Upper lobe of left lung (tissue), 6 donors: ENCODE measurements at regions not wholly inside any gene's neighbourhood (a gene's known extent, or its start where the extent isn't known, plus 50 kb on each side); places are given as distances from the start of the nearest gene placed in this dataset.

Source experiments
- ATAC-seq, 2 donors: fragments of 200-7000 bp; cut with Tn5 transposase; one replicate each; pipeline ENCODE4 v1.9.1; 2022; ENCODE audit warnings: mild to moderate bottlenecking in 2 of 2, moderate library complexity in 2 of 2; ENCODE audit not compliant: low FRiP score in 2 of 2
- DNase-seq, 2 donors: peaks; one replicate each; pipeline ENCODE4 v3.0.0-alpha.2; 2019 to 2020
- H3K27ac ChIP-seq, 4 donors: fragments of 200-600 bp; sonication (generic); one replicate each; pipeline ENCODE4 v1.5.1; 2016 to 2019
- H3K27me3 ChIP-seq, 4 donors: fragments of 200-600 bp; sonication (generic); one replicate each; pipeline ENCODE4 v1.5.1; 2017 to 2019
- H3K36me3 ChIP-seq, 4 donors: fragments of 200-600 bp; sonication (generic); one replicate each; pipeline ENCODE4 v1.5.1; 2016 to 2019
- H3K4me1 ChIP-seq, 4 donors: fragments of 200-600 bp; sonication (generic); one replicate each; pipeline ENCODE4 v1.5.1; 2018 to 2019
- H3K4me3 ChIP-seq, 4 donors: fragments of 200-600 bp; sonication (generic); one replicate each; pipeline ENCODE4 v1.5.1; 2017 to 2019; ENCODE audit warnings: mild to moderate bottlenecking in 2 of 4, moderate library complexity in 1 of 4
- H3K9me3 ChIP-seq, 4 donors: fragments of 200-600 bp; sonication (generic); one replicate each; pipeline ENCODE4 v1.5.1; 2018 to 2019
- EP300 ChIP-seq, 4 donors: sonication (generic); formaldehyde crosslinking; IDR thresholded peaks; one replicate each; pipeline ENCODE4 v1.5.1; 2017; ENCODE audit warnings: antibody characterized with exemption in 4 of 4, control low read depth in 2 of 4
- POLR2A ChIP-seq, 4 donors: fragments of 450-650 bp; IDR thresholded peaks; one replicate each; pipeline ENCODE4 v1.5.1; 2016 to 2017; ENCODE audit warnings: antibody characterized with exemption in 4 of 4, mild to moderate bottlenecking in 2 of 4
- POLR2AphosphoS5 ChIP-seq, 2 donors: sonication (generic); formaldehyde crosslinking; IDR thresholded peaks; one replicate each; pipeline ENCODE4 v1.5.1; 2017; ENCODE audit warnings: antibody characterized with exemption in 2 of 2
- WGBS, 2 donors: methylation state at CpG; one replicate each; pipeline ENCODE4 v1.1.5; 2017 to 2018; 5-methylcytosine and 5-hydroxymethylcytosine counted together
- TF ChIP-seq, protein P1 (sequence below), 6 experiments: fragments of 450-650 bp in 4 of 6; fragments of 200-600 bp in 2 of 6; sonication (generic) in 2 of 6; IDR thresholded peaks; one replicate each; pipeline ENCODE4 v1.5.1; 2016 to 2019; ENCODE audit warnings: antibody characterized with exemption in 6 of 6
- donor health status: DM: no; HTN: no; CAD: no; lungs with moderate emphysema.
- donor health status: DM: no; HTN: yes; CAD: no; lungs with severe emphysema.

DNA sequence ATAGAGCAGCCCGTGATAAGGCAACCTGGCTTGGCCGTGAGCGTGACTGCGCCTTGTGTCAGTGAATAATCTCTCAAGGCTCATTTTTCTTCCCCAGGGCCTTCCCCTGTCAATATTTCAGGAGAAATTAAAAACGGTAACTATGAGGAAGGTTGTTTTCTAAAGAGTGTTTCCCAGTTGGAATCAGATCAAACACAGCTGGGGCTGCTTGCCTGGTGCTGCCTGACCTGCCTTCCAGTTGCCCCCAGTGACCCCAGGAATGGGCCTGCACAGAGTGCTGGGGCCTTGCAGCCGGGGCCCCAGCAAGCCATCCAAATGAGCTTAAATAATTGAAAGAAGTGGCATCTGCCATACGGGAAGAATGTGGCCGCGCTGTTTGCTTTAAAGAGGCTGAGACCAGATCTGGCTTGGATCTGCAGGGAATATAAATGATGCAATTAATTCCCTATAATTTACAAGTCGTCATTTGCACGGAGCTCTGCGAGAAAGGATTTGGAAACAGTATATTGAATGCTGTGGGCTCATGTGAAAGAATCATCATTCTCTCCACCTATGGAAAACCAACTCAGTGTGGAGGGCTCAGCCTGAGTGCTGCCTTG, 203.9 kb downstream of the C1orf94 start:
- Histone ChIP-seq H3K36me3 (no peaks in the 10 kb centered on the region), H3K9me3 (no peaks in the 10 kb centered on the region), H3K4me1 (no peaks in the 10 kb centered on the region), H3K27me3 (no peaks in the 10 kb centered on the region), H3K27ac (no peak overlapping the region), H3K4me3 (no peak overlapping the region)
- WGBS, 2 donors: 71 to 72% methylated on average over 12 of the region's 12 CpGs
- ATAC-seq (no peak), DNase-seq (peak in 1 of 2 donors; percentile 10)
- TF ChIP-seq POLR2A (IDR thresholded peaks at IDR 0.05) (no peak), POLR2AphosphoS5 (IDR thresholded peaks at IDR 0.05) (no peak), EP300 (IDR thresholded peaks at IDR 0.05) (no peak)
- TF ChIP-seq, protein P1, sequence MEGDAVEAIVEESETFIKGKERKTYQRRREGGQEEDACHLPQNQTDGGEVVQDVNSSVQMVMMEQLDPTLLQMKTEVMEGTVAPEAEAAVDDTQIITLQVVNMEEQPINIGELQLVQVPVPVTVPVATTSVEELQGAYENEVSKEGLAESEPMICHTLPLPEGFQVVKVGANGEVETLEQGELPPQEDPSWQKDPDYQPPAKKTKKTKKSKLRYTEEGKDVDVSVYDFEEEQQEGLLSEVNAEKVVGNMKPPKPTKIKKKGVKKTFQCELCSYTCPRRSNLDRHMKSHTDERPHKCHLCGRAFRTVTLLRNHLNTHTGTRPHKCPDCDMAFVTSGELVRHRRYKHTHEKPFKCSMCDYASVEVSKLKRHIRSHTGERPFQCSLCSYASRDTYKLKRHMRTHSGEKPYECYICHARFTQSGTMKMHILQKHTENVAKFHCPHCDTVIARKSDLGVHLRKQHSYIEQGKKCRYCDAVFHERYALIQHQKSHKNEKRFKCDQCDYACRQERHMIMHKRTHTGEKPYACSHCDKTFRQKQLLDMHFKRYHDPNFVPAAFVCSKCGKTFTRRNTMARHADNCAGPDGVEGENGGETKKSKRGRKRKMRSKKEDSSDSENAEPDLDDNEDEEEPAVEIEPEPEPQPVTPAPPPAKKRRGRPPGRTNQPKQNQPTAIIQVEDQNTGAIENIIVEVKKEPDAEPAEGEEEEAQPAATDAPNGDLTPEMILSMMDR (IDR thresholded peaks at IDR 0.05): no peak

DNA sequence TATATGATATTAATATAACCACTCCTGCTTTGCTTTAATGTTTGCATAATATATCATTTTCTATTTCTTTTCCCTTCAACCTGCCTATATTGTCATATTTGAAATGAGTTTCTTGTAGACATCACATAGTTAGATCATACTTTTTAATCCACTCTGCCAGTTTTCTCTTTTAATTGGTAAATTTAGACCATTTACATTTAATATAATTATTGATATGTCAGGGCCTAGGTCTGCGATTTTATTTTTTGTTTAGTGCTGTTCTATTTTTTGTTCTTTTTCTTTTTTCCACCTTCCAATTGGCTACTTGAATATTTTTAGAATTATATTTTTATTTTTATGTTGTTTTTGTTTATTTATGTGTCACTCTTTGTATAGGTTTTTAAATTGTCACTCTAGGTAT, 213.3 kb downstream of the C1orf94 start:
- no peaks in the 10 kb centered on the region for H3K4me1 ChIP-seq
- ATAC-seq: no peak
- H3K36me3 ChIP-seq: no peaks in the 10 kb centered on the region
- no peak overlapping the region for H3K4me3 ChIP-seq
- H3K27me3 ChIP-seq: no peaks in the 10 kb centered on the region
- peaks cover 0 to 3% (median 0%) of the 10 kb centered on the region in 4 donors for H3K9me3 ChIP-seq
- 85 to 88% methylated on average over 1 of the region's 1 CpG for WGBS, 2 donors
- no peak overlapping the region for H3K27ac ChIP-seq
- no peak for TF ChIP-seq EP300 (IDR thresholded peaks at IDR 0.05)
- no peak for TF ChIP-seq POLR2AphosphoS5 (IDR thresholded peaks at IDR 0.05)
- TF ChIP-seq, protein P1 (IDR thresholded peaks at IDR 0.05): no peak
- no peak for TF ChIP-seq POLR2A (IDR thresholded peaks at IDR 0.05)
- no peak for DNase-seq

DNA sequence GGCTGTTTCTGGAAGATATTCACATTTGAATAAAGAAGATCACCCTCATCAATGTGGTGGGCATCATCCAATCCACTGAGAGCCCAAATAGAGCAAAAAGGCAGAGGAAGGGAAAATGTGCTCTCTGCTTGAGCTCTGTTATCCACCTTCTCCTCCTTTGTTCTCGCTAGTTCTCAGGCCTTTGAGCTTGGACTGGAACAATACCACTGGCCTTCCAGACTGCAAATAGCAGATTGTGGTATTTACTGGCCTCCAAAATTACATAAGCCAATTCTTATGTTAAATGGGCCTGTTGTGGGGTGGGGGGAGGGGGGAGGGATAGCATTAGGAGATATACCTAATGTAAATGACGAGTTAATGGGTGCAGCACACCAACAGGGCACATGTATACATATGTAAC, 219.3 kb downstream of the C1orf94 start:
- Histone ChIP-seq H3K9me3 (no peaks in the 10 kb centered on the region), H3K4me1 (no peaks in the 10 kb centered on the region), H3K27me3 (no peaks in the 10 kb centered on the region), H3K36me3 (no peaks in the 10 kb centered on the region), H3K4me3 (no peak overlapping the region), H3K27ac (no peak overlapping the region)
- DNase-seq: no peak
- TF ChIP-seq, protein P1 (IDR thresholded peaks at IDR 0.05): no peak
- TF ChIP-seq POLR2AphosphoS5 (IDR thresholded peaks at IDR 0.05) (no peak), EP300 (IDR thresholded peaks at IDR 0.05) (no peak), POLR2A (IDR thresholded peaks at IDR 0.05) (no peak)
- WGBS, 2 donors: 61 to 67% methylated on average over 2 of the region's 2 CpGs
- no peak for ATAC-seq

DNA sequence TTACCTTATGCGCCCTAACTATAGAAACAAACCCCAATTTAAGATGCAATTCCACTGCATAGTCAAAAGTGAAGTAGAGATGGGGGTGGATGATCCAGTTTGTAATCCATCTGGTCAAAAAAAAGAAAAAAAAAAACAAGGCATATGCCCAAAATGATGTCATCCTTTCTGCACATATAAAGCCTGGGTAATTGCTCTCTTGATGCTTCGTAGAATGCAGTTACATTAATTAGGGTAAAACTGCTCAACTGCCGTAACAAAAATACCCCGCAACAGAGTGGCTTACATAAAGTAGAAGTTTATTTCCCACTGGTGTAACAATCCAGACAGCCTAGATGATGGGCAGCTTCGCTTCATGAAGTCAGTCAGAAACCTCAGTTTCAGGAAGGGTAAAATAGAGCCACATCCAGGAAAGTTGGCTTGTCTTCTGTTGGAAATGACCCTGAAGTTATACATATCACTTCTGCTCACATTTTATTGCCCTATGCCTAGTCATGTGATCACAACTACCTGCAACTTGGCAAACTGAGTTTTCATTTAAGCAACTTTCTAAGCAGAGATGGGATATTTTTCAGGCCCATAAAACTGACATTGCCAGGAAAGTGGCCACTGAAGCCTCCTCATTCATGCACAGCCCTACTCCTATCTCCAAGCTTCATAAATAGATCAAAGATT, 221.7 kb downstream of the C1orf94 start:
- Histone ChIP-seq H3K4me3 (no peak overlapping the region), H3K9me3 (no peaks in the 10 kb centered on the region), H3K27ac (no peak overlapping the region), H3K36me3 (no peaks in the 10 kb centered on the region), H3K4me1 (no peaks in the 10 kb centered on the region), H3K27me3 (no peaks in the 10 kb centered on the region)
- DNase-seq: no peak
- WGBS, 2 donors: 92 to 93% methylated on average over 5 of the region's 5 CpGs
- TF ChIP-seq POLR2A (IDR thresholded peaks at IDR 0.05) (no peak), EP300 (IDR thresholded peaks at IDR 0.05) (no peak), POLR2AphosphoS5 (IDR thresholded peaks at IDR 0.05) (no peak)
- TF ChIP-seq, protein P1 (IDR thresholded peaks at IDR 0.05): no peak
- no peak for ATAC-seq

DNA sequence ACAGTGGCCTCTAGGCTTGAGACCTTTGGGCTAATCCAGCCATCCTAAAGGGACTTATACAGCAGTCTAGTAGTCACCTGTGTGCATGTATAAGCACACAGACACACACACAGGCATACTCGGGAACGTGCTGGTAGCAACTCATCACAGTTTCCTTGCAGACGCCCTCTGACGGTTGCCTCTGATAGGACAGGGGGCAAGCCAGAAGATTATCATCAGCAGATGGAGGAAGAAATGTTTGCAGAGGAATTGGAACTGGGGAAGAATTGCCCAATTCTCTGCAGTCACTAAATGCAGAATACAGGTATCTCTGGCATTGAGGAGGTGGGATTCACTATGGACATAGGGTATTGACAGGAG, 222.2 kb downstream of the C1orf94 start:
- no peak overlapping the region for H3K4me3 ChIP-seq
- no peaks in the 10 kb centered on the region for H3K4me1 ChIP-seq
- H3K27me3 ChIP-seq: no peaks in the 10 kb centered on the region
- no peaks in the 10 kb centered on the region for H3K9me3 ChIP-seq
- H3K36me3 ChIP-seq: no peaks in the 10 kb centered on the region
- no peak overlapping the region for H3K27ac ChIP-seq
- TF ChIP-seq POLR2AphosphoS5 (IDR thresholded peaks at IDR 0.05) (no peak), EP300 (IDR thresholded peaks at IDR 0.05) (no peak), POLR2A (IDR thresholded peaks at IDR 0.05) (no peak)
- TF ChIP-seq, protein P1 (IDR thresholded peaks at IDR 0.05): no peak
- WGBS, 2 donors: 24 to 48% methylated on average over 4 of the region's 4 CpGs
- no peak for ATAC-seq
- DNase-seq: no peak
